Brain pericyte (primary cell): ENCODE measurements at regions not wholly inside any gene's neighbourhood (a gene's known extent, or its start where the extent isn't known, plus 50 kb on each side); places are given as distances from the start of the nearest gene placed in this dataset.

Source experiments
- DNase-seq: peaks from one replicate; pipeline ENCODE4 v3.0.0-alpha.2; 2012; ENCODE audit warnings: low read depth, low spot score

GRCh38 chr6:71430018-71430417 is 141.4 kb downstream of the OGFRL1 start:
- DNase-seq: no peak

- DNase-seq: no peak
Measured at GRCh38 chr6:71433441-71433840, 144.8 kb downstream of the OGFRL1 start.

GRCh38 chr6:71444222-71444621 is 155.6 kb downstream of the OGFRL1 start:
- no peak for DNase-seq

GRCh38 chr6:71446057-71446456 is 157.4 kb downstream of the OGFRL1 start:
- no peak for DNase-seq

GRCh38 chr6:71446470-71446869 is 157.9 kb downstream of the OGFRL1 start:
- DNase-seq: no peak

- no peak for DNase-seq
Measured at GRCh38 chr6:71452697-71453370, 164.2 kb downstream of the OGFRL1 start.

- DNase-seq: no peak
Measured at GRCh38 chr6:71453371-71453706, 164.7 kb downstream of the OGFRL1 start.

GRCh38 chr6:71454056-71454455 is 165.4 kb downstream of the OGFRL1 start:
- DNase-seq: no peak

- DNase-seq: no peak
Measured at GRCh38 chr6:71457929-71458328, 169.3 kb downstream of the OGFRL1 start.

- DNase-seq: no peak
Measured at GRCh38 chr6:71459162-71459561, 170.6 kb downstream of the OGFRL1 start.

GRCh38 chr6:71460933-71461332 is 172.3 kb downstream of the OGFRL1 start:
- no peak for DNase-seq

- DNase-seq: no peak
Measured at GRCh38 chr6:71463061-71463460, 174.4 kb downstream of the OGFRL1 start.

GRCh38 chr6:71465096-71465495 is 176.5 kb downstream of the OGFRL1 start:
- DNase-seq: no peak

- no peak for DNase-seq
Measured at GRCh38 chr6:71466362-71466761, 177.8 kb downstream of the OGFRL1 start.

- no peak for DNase-seq
Measured at GRCh38 chr6:71468038-71468437, 179.4 kb downstream of the OGFRL1 start.

GRCh38 chr6:71468841-71469700 is 180.5 kb downstream of the OGFRL1 start:
- no peak for DNase-seq

GRCh38 chr6:71471718-71472117 is 183.1 kb downstream of the OGFRL1 start:
- no peak for DNase-seq

- peak; percentile 53 for DNase-seq
Measured at GRCh38 chr6:71473926-71474325, 185.3 kb downstream of the OGFRL1 start.

- no peak for DNase-seq
Measured at GRCh38 chr6:71474942-71475341, 186.3 kb downstream of the OGFRL1 start.

- no peak for DNase-seq
Measured at GRCh38 chr6:71476371-71476770, 187.8 kb downstream of the OGFRL1 start.

- no peak for DNase-seq
Measured at GRCh38 chr6:71476872-71477271, 188.3 kb downstream of the OGFRL1 start.

- no peak for DNase-seq
Measured at GRCh38 chr6:71478834-71479541, 190.4 kb downstream of the OGFRL1 start.

- no peak for DNase-seq
Measured at GRCh38 chr6:71480577-71480976, 192.0 kb downstream of the OGFRL1 start.
